IMR-90 (cell line): ENCODE measurements at regions not wholly inside any gene's neighbourhood (a gene's known extent, or its start where the extent isn't known, plus 50 kb on each side); places are given as distances from the start of the nearest gene placed in this dataset.

ENCODE experiments used
- CTCF ChIP-seq: conservative IDR thresholded peaks from 2 replicates; pipeline ENCODE4 v1.5.1; 2012; ENCODE audit warnings: mild to moderate bottlenecking, low read depth, low read length, improper control_type of control experiment
- FOS ChIP-seq: fragments of 150-350 bp; IDR thresholded peaks from 2 replicates; pipeline ENCODE4 v1.6.1; 2016; ENCODE audit warnings: low read depth, low read length
- MAFK ChIP-seq: IDR thresholded peaks from 2 replicates; pipeline ENCODE4 v1.6.1; 2012; ENCODE audit warnings: low read depth, low read length, improper control_type of control experiment
- MXI1 ChIP-seq: IDR thresholded peaks from 2 replicates; pipeline ENCODE4 v1.6.1; 2012; ENCODE audit warnings: low read depth, mild to moderate bottlenecking, low read length, moderate library complexity, borderline replicate concordance
- POLR2A ChIP-seq: IDR thresholded peaks from 2 replicates; pipeline ENCODE4 v1.6.1; 2012; ENCODE audit warnings: mild to moderate bottlenecking, low read depth, low read length
- RFX5 ChIP-seq: IDR thresholded peaks from 2 replicates; pipeline ENCODE4 v1.8.0; 2012; ENCODE audit warnings: low read depth, mild to moderate bottlenecking, low read length, moderate library complexity

GRCh38 chr4:157999723-158000122 is 173.1 kb downstream of the GASK1B start:
- TF ChIP-seq MAFK (no peak), POLR2A (no peak), MXI1 (no peak), FOS (no peak), RFX5 (no peak), CTCF (no peak)
